ENCODE measurements at regions not wholly inside any gene's neighbourhood (a gene's known extent, or its start where the extent isn't known, plus 50 kb on each side); places are given as distances from the start of the nearest gene placed in this dataset.

GRCh38 chr3:110178965-110179364, 841.6 kb upstream of the DPPA4 start:
- Mint-ChIP-seq H3K9me3 (no peaks in the 10 kb centered on the region), H3K27ac (no peak overlapping the region), H3K36me3 (no peaks in the 10 kb centered on the region), H3K27me3 (no peaks in the 10 kb centered on the region), H3K4me1 (ENCODE audit: unreplicated experiment) (no peaks in the 10 kb centered on the region), H3K4me3 (no peak overlapping the region)
- no peak for DNase-seq (ENCODE audit: extremely low spot score, unreplicated experiment)
- no peak for TF ChIP-seq CTCF (conservative IDR thresholded peaks at IDR 0.05)

GRCh38 chr3:110180733-110181132, 843.4 kb upstream of the DPPA4 start:
- Mint-ChIP-seq H3K4me3 (no peak overlapping the region), H3K27me3 (no peaks in the 10 kb centered on the region)

GRCh38 chr3:110181226-110181625, 843.9 kb upstream of the DPPA4 start:
- no peaks in the 10 kb centered on the region for H3K36me3 Mint-ChIP-seq
- DNase-seq (ENCODE audit: extremely low spot score, unreplicated experiment): no peak
- H3K9me3 Mint-ChIP-seq: no peaks in the 10 kb centered on the region
- no peak overlapping the region for H3K27ac Mint-ChIP-seq
- H3K27me3 Mint-ChIP-seq: no peaks in the 10 kb centered on the region
- H3K4me1 Mint-ChIP-seq (ENCODE audit: unreplicated experiment): no peaks in the 10 kb centered on the region
- H3K4me3 Mint-ChIP-seq: no peak overlapping the region
- TF ChIP-seq CTCF (conservative IDR thresholded peaks at IDR 0.05): no peak

More at GRCh38 chr3:110180733-110181132, 843.4 kb upstream of the DPPA4 start:
- Mint-ChIP-seq H3K4me1 (ENCODE audit: unreplicated experiment) (no peaks in the 10 kb centered on the region), H3K27ac (no peak overlapping the region), H3K36me3 (no peaks in the 10 kb centered on the region), H3K9me3 (no peaks in the 10 kb centered on the region)
- DNase-seq (ENCODE audit: extremely low spot score, unreplicated experiment): no peak
- TF ChIP-seq CTCF (conservative IDR thresholded peaks at IDR 0.05): no peak

- no peak for TF ChIP-seq CTCF (conservative IDR thresholded peaks at IDR 0.05)
- Mint-ChIP-seq H3K4me1 (ENCODE audit: unreplicated experiment) (no peaks in the 10 kb centered on the region), H3K27me3 (no peaks in the 10 kb centered on the region), H3K27ac (no peak overlapping the region), H3K9me3 (peaks cover 3% of the 10 kb centered on the region), H3K4me3 (no peak overlapping the region), H3K36me3 (no peaks in the 10 kb centered on the region)
- no peak for DNase-seq (ENCODE audit: extremely low spot score, unreplicated experiment)
Observed at GRCh38 chr3:110184536-110184935, 847.2 kb upstream of the DPPA4 start.

GRCh38 chr3:110193074-110193473, 855.7 kb upstream of the DPPA4 start:
- DNase-seq (ENCODE audit: extremely low spot score, unreplicated experiment): no peak
- Mint-ChIP-seq H3K36me3 (no peaks in the 10 kb centered on the region), H3K27me3 (no peaks in the 10 kb centered on the region), H3K4me3 (peak overlapping the region; percentile 5), H3K9me3 (peaks cover 3% of the 10 kb centered on the region), H3K27ac (peak overlapping the region; percentile 61), H3K4me1 (ENCODE audit: unreplicated experiment) (no peaks in the 10 kb centered on the region)
- TF ChIP-seq CTCF (conservative IDR thresholded peaks at IDR 0.05): no peak
